ENCODE measurements at regions not wholly inside any gene's neighbourhood (a gene's known extent, or its start where the extent isn't known, plus 50 kb on each side); places are given as distances from the start of the nearest gene placed in this dataset.
"Not testable (repeated sequence)": the region's sequence is repeated elsewhere in the genome, so short reads cannot be mapped to it uniquely, and the experiment has no call there.

- TF ChIP-seq POLR2A (IDR thresholded peaks at IDR 0.05; ENCODE audit: low read depth, low read length) (no peak), TAF1 (IDR thresholded peaks at IDR 0.05; ENCODE audit: borderline replicate concordance, low read depth, low read length) (no peak), POLR2AphosphoS5 (IDR thresholded peaks at IDR 0.05; ENCODE audit: low read depth, low read length) (no peak)
- DNase-seq (ENCODE audit: insufficient read length) (no peak), FAIRE-seq (no peak)
Measured at GRCh38 chr20:48456366-48457192, 371.2 kb downstream of the PREX1 start.

- no peak for TF ChIP-seq POLR2A (IDR thresholded peaks at IDR 0.05; ENCODE audit: low read depth, low read length)
- no peak for TF ChIP-seq POLR2AphosphoS5 (IDR thresholded peaks at IDR 0.05; ENCODE audit: low read depth, low read length)
- no peak for TF ChIP-seq TAF1 (IDR thresholded peaks at IDR 0.05; ENCODE audit: borderline replicate concordance, low read depth, low read length)
- DNase-seq (ENCODE audit: insufficient read length): no peak
- no peak for FAIRE-seq
Measured at GRCh38 chr20:48455651-48456365, 372.0 kb downstream of the PREX1 start.

- DNase-seq (ENCODE audit: insufficient read length) (no peak), FAIRE-seq (no peak)
- TF ChIP-seq POLR2AphosphoS5 (IDR thresholded peaks at IDR 0.05; ENCODE audit: low read depth, low read length) (no peak), TAF1 (IDR thresholded peaks at IDR 0.05; ENCODE audit: borderline replicate concordance, low read depth, low read length) (no peak), POLR2A (IDR thresholded peaks at IDR 0.05; ENCODE audit: low read depth, low read length) (no peak)
Measured at GRCh38 chr20:48454671-48455490, 372.9 kb downstream of the PREX1 start.

GRCh38 chr20:48453477-48454093 is 374.2 kb downstream of the PREX1 start:
- no peak for TF ChIP-seq POLR2AphosphoS5 (IDR thresholded peaks at IDR 0.05; ENCODE audit: low read depth, low read length)
- FAIRE-seq (no peak), DNase-seq (ENCODE audit: insufficient read length) (no peak)

GRCh38 chr20:48451401-48451800 is 376.4 kb downstream of the PREX1 start:
- no peak for DNase-seq (ENCODE audit: insufficient read length)
- TF ChIP-seq TAF1 (IDR thresholded peaks at IDR 0.05; ENCODE audit: borderline replicate concordance, low read depth, low read length): no peak
- no peak for TF ChIP-seq POLR2A (IDR thresholded peaks at IDR 0.05; ENCODE audit: low read depth, low read length)
- TF ChIP-seq POLR2AphosphoS5 (IDR thresholded peaks at IDR 0.05; ENCODE audit: low read depth, low read length): no peak
- FAIRE-seq: no peak

- FAIRE-seq (no peak), DNase-seq (ENCODE audit: insufficient read length) (no peak)
- TF ChIP-seq POLR2AphosphoS5 (IDR thresholded peaks at IDR 0.05; ENCODE audit: low read depth, low read length) (no peak), POLR2A (IDR thresholded peaks at IDR 0.05; ENCODE audit: low read depth, low read length) (no peak), TAF1 (IDR thresholded peaks at IDR 0.05; ENCODE audit: borderline replicate concordance, low read depth, low read length) (no peak)
Measured at GRCh38 chr20:48448666-48449600, 378.9 kb downstream of the PREX1 start.

GRCh38 chr20:48447456-48447855 is 380.3 kb downstream of the PREX1 start:
- DNase-seq (ENCODE audit: insufficient read length) (no peak), FAIRE-seq (no peak)
- TF ChIP-seq TAF1 (IDR thresholded peaks at IDR 0.05; ENCODE audit: borderline replicate concordance, low read depth, low read length) (no peak), POLR2AphosphoS5 (IDR thresholded peaks at IDR 0.05; ENCODE audit: low read depth, low read length) (no peak), POLR2A (IDR thresholded peaks at IDR 0.05; ENCODE audit: low read depth, low read length) (no peak)

- FAIRE-seq (no peak), DNase-seq (ENCODE audit: insufficient read length) (no peak)
- TF ChIP-seq POLR2AphosphoS5 (IDR thresholded peaks at IDR 0.05; ENCODE audit: low read depth, low read length) (no peak), TAF1 (IDR thresholded peaks at IDR 0.05; ENCODE audit: borderline replicate concordance, low read depth, low read length) (no peak), POLR2A (IDR thresholded peaks at IDR 0.05; ENCODE audit: low read depth, low read length) (no peak)
Measured at GRCh38 chr20:48445827-48446226, 382.0 kb downstream of the PREX1 start.

- TF ChIP-seq POLR2A (IDR thresholded peaks at IDR 0.05; ENCODE audit: low read depth, low read length) (no peak), TAF1 (IDR thresholded peaks at IDR 0.05; ENCODE audit: borderline replicate concordance, low read depth, low read length) (no peak), POLR2AphosphoS5 (IDR thresholded peaks at IDR 0.05; ENCODE audit: low read depth, low read length) (no peak)
- DNase-seq (ENCODE audit: insufficient read length) (no peak), FAIRE-seq (no peak)
Measured at GRCh38 chr20:48444249-48444648, 383.6 kb downstream of the PREX1 start.

GRCh38 chr20:48440916-48441315 is 386.9 kb downstream of the PREX1 start:
- DNase-seq (ENCODE audit: insufficient read length) (no peak), FAIRE-seq (no peak)
- TF ChIP-seq TAF1 (IDR thresholded peaks at IDR 0.05; ENCODE audit: borderline replicate concordance, low read depth, low read length) (no peak), POLR2AphosphoS5 (IDR thresholded peaks at IDR 0.05; ENCODE audit: low read depth, low read length) (no peak), POLR2A (IDR thresholded peaks at IDR 0.05; ENCODE audit: low read depth, low read length) (no peak)

GRCh38 chr20:48440261-48440660 is 387.5 kb downstream of the PREX1 start:
- DNase-seq (ENCODE audit: insufficient read length); FAIRE-seq: not testable (repeated sequence)
